ENCODE measurements at regions not wholly inside any gene's neighbourhood (a gene's known extent, or its start where the extent isn't known, plus 50 kb on each side); places are given as distances from the start of the nearest gene placed in this dataset.

DNA sequence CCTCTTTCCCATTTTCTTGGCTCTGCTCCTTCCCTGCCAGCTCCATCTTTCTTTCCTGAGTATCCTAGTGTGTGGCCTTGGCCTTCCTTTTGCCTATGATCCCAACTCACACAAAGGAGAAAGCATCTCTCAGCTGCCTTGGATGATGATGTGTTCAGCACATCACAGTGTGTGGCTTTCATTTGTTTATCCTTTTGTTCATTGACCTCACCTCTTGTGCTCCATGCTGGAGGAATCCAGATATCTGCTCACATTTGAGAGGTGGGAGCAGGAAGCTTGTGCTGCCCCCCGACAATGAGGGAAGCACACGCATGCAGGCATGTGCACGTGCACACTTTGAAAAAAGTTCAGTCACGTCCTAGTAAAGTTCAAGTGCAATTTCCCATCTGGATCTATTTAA lies 131.0 kb downstream of the SMIM20 start:
- H3K9me3 Mint-ChIP-seq (ENCODE audit: insufficient read depth) = no peaks in the 10 kb centered on the region

DNA sequence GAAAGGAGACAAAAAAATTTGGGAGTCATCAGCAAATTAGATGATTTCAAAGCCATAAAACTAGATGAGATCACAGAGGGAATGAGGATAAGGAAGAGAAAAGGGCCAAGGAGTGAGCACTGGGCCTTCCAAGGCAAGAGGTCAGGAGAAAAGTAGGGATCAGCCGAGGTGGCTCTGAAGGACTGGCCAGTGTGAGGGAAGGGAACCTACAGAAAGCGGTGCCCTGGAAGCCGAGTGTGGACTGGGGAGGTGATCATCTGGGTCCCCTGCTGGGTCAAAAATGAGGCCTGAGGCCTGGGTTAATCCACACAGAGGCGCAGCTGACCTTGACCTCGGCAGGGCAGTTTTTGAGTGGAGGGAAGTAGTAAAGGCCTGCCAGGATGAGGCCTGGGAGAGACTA lies 133.8 kb downstream of the SMIM20 start:
- intact Hi-C loops (cut with micrococcal nuclease) = no loop called here
- Histone ChIP-seq H3K9ac (ENCODE audit: low read length) (no peak overlapping the region), H3K4me3 (ENCODE audit: control extremely low read depth in 1 of 5, extremely low read depth in 1 of 5, insufficient read depth in 1 of 5, low read depth in 2 of 5, low read length in 4 of 5) (no peak overlapping the region), H3K79me2 (ENCODE audit: control insufficient read depth, insufficient read depth, low read length) (no peaks in the 10 kb centered on the region), H3K27me3 (replicated peaks in 1 of 4; ENCODE audit: control extremely low read depth in 1 of 4, control insufficient read depth in 3 of 4, insufficient read depth in 4 of 4, low read length in 3 of 4) (peaks cover 0 to 4% (median 2%) of the 10 kb centered on the region in 4 experiments), H3K27ac (ENCODE audit: low read length in 2 of 2) (no peak overlapping the region), H3K36me3 (replicated peaks in 1 of 2; ENCODE audit: control extremely low read depth in 1 of 2, control insufficient read depth in 1 of 2, extremely low read depth in 1 of 2, insufficient read depth in 2 of 2, low read length in 1 of 2) (no peaks in the 10 kb centered on the region), H3K4me1 (ENCODE audit: control insufficient read depth in 2 of 2, insufficient read depth in 2 of 2, low read length in 2 of 2) (no peaks in the 10 kb centered on the region), H4K20me1 (ENCODE audit: control insufficient read depth, insufficient read depth, low read length, poor library complexity, severe bottlenecking) (no peaks in the 10 kb centered on the region), H3K9me3 (ENCODE audit: control extremely low read depth in 1 of 3, control insufficient read depth in 2 of 3, insufficient read depth in 1 of 3, low read length in 2 of 3) (peaks cover 0 to 2% (median 0%) of the 10 kb centered on the region in 3 donors), H3K4me2 (replicated peaks; ENCODE audit: low read depth, low read length, poor library complexity, severe bottlenecking) (no peak overlapping the region), H2AFZ (ENCODE audit: insufficient read depth, low read depth, low read length, poor library complexity, severe bottlenecking) (no peak overlapping the region)
- no peaks in the 10 kb centered on the region for H3K9me3 Mint-ChIP-seq (ENCODE audit: insufficient read depth)
- no peaks in the 10 kb centered on the region for H3K4me1 Mint-ChIP-seq
- ChIA-PET POLR2A (no interaction called here), CTCF (no interaction called here)
- H3K27ac Mint-ChIP-seq = no peak overlapping the region
- ATAC-seq (ENCODE audit: low read depth) (no peak), DNase-seq (no peak)
- WGBS (ENCODE audit: insufficient coverage) = 93% methylated on average over 5 of the region's 5 CpGs
- peaks cover 35% of the 10 kb centered on the region for H3K27me3 Mint-ChIP-seq
- no peak overlapping the region for H3K4me3 Mint-ChIP-seq
- TF ChIP-seq, protein P1, sequence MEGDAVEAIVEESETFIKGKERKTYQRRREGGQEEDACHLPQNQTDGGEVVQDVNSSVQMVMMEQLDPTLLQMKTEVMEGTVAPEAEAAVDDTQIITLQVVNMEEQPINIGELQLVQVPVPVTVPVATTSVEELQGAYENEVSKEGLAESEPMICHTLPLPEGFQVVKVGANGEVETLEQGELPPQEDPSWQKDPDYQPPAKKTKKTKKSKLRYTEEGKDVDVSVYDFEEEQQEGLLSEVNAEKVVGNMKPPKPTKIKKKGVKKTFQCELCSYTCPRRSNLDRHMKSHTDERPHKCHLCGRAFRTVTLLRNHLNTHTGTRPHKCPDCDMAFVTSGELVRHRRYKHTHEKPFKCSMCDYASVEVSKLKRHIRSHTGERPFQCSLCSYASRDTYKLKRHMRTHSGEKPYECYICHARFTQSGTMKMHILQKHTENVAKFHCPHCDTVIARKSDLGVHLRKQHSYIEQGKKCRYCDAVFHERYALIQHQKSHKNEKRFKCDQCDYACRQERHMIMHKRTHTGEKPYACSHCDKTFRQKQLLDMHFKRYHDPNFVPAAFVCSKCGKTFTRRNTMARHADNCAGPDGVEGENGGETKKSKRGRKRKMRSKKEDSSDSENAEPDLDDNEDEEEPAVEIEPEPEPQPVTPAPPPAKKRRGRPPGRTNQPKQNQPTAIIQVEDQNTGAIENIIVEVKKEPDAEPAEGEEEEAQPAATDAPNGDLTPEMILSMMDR (IDR thresholded peaks at IDR 0.05) = no peak
- TF ChIP-seq EZH2 (IDR thresholded peaks at IDR 0.05; ENCODE audit: borderline replicate concordance, insufficient read depth, low read depth, low read length, poor library complexity, severe bottlenecking) = no peak

More for the DNA sequence above, 131.0 kb downstream of the SMIM20 start:
- no peak for DNase-seq
- Mint-ChIP-seq H3K27me3 (peaks cover 37% of the 10 kb centered on the region), H3K4me1 (no peaks in the 10 kb centered on the region), H3K4me3 (no peak overlapping the region), H3K27ac (no peak overlapping the region)
- Histone ChIP-seq H3K4me1 (ENCODE audit: control insufficient read depth in 2 of 2, insufficient read depth in 2 of 2, low read length in 2 of 2) (no peaks in the 10 kb centered on the region), H3K9ac (ENCODE audit: low read length) (no peak overlapping the region), H2AFZ (ENCODE audit: insufficient read depth, low read depth, low read length, poor library complexity, severe bottlenecking) (no peak overlapping the region), H3K9me3 (ENCODE audit: control extremely low read depth in 1 of 3, control insufficient read depth in 2 of 3, insufficient read depth in 1 of 3, low read length in 2 of 3) (peaks cover 0 to 4% (median 0%) of the 10 kb centered on the region in 3 donors), H3K4me3 (ENCODE audit: control extremely low read depth in 1 of 5, extremely low read depth in 1 of 5, insufficient read depth in 1 of 5, low read depth in 2 of 5, low read length in 4 of 5) (no peak overlapping the region), H3K27me3 (replicated peaks in 1 of 4; ENCODE audit: control extremely low read depth in 1 of 4, control insufficient read depth in 3 of 4, insufficient read depth in 4 of 4, low read length in 3 of 4) (peaks cover 0 to 7% (median 2%) of the 10 kb centered on the region in 4 experiments), H4K20me1 (ENCODE audit: control insufficient read depth, insufficient read depth, low read length, poor library complexity, severe bottlenecking) (no peaks in the 10 kb centered on the region), H3K27ac (ENCODE audit: low read length in 2 of 2) (no peak overlapping the region), H3K79me2 (ENCODE audit: control insufficient read depth, insufficient read depth, low read length) (no peaks in the 10 kb centered on the region), H3K36me3 (replicated peaks in 1 of 2; ENCODE audit: control extremely low read depth in 1 of 2, control insufficient read depth in 1 of 2, extremely low read depth in 1 of 2, insufficient read depth in 2 of 2, low read length in 1 of 2) (no peaks in the 10 kb centered on the region), H3K4me2 (replicated peaks; ENCODE audit: low read depth, low read length, poor library complexity, severe bottlenecking) (no peak overlapping the region)
- ChIA-PET CTCF (interaction anchor here (1.0 kb wide), 1 partner anchor 203 kb away, joined by 4 read pairs; no protein-coding TSS in a partner anchor), POLR2A (no interaction called here)
- intact Hi-C loops (cut with micrococcal nuclease) = no loop called here
- ATAC-seq (ENCODE audit: low read depth) = no peak
- WGBS (ENCODE audit: insufficient coverage) = 94% methylated on average over 2 of the region's 4 CpGs
- TF ChIP-seq, protein P1 (IDR thresholded peaks at IDR 0.05) = no peak
- no peak for TF ChIP-seq EZH2 (IDR thresholded peaks at IDR 0.05; ENCODE audit: borderline replicate concordance, insufficient read depth, low read depth, low read length, poor library complexity, severe bottlenecking)
